GM12865 (cell line): ENCODE measurements at regions not wholly inside any gene's neighbourhood (a gene's known extent, or its start where the extent isn't known, plus 50 kb on each side); places are given as distances from the start of the nearest gene placed in this dataset.

Experiments used
- DNase-seq: peaks from one replicate; pipeline ENCODE4 v3.0.0; 2010; ENCODE audit warnings: low read depth
- H3K4me3 ChIP-seq: 2 replicates; pipeline ENCODE4 v1.5.1; 2011; ENCODE audit warnings: mild to moderate bottlenecking, low read depth, low read length, control low read depth
- TF ChIP-seq, protein P1 (sequence below): IDR thresholded peaks from 2 replicates; pipeline ENCODE4 v1.5.1; 2011; ENCODE audit warnings: low read length, control low read depth, low read depth, inconsistent platforms; ENCODE audit not compliant: insufficient read depth; ENCODE audit errors: missing control alignments

DNA sequence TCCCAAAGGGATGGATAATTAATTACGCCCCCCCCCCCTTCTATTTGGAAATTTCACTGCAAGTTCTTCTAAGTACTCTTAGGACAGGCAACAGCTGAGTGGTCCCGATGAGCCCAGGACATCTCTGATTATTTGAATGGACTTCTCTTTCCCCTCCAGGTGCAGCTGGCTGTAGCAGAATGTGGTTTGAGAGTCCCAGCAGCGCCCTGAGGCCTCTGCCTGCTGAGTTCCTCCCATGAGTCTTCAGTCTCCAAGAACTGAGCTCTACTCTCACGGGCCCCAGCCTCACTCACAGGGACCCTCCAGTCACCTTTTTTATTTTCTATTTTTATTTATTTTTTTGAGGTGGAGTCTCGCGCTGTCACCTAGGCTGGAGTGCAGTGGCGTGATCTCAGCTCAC, 63.6 kb upstream of the SFMBT2 start:
- TF ChIP-seq, protein P1, sequence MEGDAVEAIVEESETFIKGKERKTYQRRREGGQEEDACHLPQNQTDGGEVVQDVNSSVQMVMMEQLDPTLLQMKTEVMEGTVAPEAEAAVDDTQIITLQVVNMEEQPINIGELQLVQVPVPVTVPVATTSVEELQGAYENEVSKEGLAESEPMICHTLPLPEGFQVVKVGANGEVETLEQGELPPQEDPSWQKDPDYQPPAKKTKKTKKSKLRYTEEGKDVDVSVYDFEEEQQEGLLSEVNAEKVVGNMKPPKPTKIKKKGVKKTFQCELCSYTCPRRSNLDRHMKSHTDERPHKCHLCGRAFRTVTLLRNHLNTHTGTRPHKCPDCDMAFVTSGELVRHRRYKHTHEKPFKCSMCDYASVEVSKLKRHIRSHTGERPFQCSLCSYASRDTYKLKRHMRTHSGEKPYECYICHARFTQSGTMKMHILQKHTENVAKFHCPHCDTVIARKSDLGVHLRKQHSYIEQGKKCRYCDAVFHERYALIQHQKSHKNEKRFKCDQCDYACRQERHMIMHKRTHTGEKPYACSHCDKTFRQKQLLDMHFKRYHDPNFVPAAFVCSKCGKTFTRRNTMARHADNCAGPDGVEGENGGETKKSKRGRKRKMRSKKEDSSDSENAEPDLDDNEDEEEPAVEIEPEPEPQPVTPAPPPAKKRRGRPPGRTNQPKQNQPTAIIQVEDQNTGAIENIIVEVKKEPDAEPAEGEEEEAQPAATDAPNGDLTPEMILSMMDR = no peak
- no peak overlapping the region for H3K4me3 ChIP-seq
- DNase-seq = peak; percentile 70

DNA sequence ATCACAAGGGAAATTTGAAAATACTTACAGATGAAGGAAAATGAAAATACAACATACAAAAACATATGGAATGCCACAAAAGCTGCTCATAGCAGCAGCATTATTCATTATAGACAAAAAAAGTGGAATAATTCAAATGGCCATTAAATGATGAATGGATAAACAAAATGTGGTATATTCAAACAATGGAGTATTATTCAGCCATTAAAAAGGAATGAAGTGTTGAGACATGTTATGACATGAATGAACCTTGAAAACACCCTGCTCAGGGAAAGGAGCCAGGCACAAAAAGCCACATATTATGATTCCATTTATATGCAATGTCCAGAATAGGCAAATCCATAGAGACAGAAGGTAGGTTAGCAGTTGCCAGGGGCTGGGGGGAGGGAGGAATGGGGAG, 62.6 kb upstream of the SFMBT2 start:
- TF ChIP-seq, protein P1 = no peak
- no peak overlapping the region for H3K4me3 ChIP-seq

DNA sequence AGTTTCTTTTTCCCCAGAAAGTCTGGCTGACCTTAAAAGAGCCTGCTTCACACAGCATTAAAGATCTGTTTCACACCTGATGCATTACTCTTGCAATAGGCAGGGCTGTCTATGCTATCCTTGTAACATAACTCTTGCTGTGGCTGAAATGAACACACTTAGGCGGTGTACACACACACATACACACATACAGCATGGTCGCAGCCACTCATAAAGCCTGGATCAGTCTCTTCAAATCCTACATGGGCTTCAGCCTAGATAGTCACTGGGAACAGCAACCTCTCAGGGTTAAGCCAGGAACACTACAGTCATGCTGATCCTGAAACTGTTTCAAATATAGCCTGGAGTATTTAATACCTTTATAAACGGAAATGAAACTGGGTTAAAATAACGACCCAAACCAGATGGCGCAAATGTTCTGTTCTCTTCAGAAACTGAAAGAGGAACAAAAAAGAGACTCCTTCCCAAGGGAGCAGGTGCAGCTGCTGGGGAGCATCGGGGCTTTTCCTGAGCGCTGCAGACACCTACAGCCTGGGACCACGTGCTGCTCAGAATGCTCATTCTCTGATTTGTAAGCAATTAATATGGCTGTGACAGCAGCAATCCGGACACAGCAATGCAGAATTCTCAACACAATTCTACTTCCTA, 61.0 kb upstream of the SFMBT2 start:
- DNase-seq = peak; percentile 97
- H3K4me3 ChIP-seq = peak overlapping the region; percentile 57
- TF ChIP-seq, protein P1 = no peak

More for the DNA sequence above, 62.6 kb upstream of the SFMBT2 start:
- DNase-seq = no peak

DNA sequence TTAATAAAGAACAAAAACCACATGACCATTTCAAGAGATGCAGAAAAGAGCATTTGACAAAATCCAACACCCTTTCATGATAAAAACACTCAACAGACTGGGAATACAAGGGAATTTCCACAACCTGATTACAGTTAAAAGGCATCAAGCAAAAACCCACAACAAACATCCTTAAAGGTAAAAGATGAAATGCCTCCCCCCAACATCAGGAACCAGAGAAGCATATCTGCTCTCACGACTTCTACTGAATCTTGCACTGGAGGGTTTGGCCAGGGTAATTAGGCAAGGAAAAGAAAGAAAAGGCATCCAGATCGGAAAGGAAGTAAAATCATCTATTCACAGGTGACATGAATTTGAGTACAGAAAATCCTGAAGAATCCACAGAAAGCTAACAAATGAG, 59.5 kb upstream of the SFMBT2 start:
- TF ChIP-seq, protein P1 = no peak
- DNase-seq = no peak
- peak overlapping the region; percentile 57 for H3K4me3 ChIP-seq

DNA sequence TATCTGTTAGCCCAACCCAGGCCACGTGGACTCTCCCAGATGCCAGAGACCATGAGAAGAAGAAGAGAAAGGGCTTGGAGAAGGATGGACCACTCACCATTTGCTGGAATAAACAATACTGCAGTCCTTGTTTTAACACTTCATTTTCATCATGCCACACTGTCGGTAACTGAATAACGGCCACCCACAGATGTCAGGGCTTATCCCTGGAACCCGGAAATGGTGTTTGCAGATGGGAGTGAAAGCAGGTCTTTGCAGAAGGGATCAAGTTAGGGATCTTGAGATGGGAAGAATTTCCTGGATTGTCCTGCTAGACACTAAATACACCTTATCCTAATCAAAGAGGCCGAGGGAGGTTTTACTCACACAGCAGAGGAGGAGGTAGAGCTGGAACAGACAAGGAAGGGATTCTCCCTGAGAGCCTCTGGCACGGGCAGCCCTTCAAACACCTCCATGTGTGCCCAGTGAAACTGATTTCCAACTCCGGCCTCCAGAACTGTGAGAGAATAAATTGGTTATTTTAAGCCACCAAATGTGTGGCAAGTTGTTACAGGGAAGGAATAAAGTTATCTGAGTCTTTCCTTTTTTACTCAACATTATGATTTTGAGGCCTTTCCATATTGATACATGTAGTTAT, 56.3 kb upstream of the SFMBT2 start:
- TF ChIP-seq, protein P1 = no peak
- H3K4me3 ChIP-seq = no peak overlapping the region
- no peak for DNase-seq

DNA sequence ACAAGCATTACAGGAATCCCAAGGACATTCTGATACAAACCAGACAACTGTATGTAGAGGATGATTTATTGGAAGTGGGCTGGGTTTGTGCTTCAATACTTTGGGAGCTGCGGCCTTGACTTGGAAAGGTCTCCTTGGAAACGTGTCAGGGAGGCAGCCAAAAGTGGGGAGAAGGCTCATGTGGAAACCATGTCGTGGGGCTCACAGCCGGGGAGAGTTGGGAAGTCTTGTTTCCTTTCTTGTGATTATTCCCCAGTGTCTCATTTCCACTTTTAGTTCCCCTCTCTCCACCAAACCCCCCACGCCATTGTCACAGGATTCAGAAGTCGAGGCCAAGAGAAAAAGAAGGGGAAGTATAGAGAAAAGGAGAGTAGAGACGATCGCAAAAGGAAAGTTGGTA, 53.9 kb upstream of the SFMBT2 start:
- H3K4me3 ChIP-seq = no peak overlapping the region
- TF ChIP-seq, protein P1 = no peak
- DNase-seq = no peak
